ENCODE measurements at regions not wholly inside any gene's neighbourhood (a gene's known extent, or its start where the extent isn't known, plus 50 kb on each side); places are given as distances from the start of the nearest gene placed in this dataset.

DNA sequence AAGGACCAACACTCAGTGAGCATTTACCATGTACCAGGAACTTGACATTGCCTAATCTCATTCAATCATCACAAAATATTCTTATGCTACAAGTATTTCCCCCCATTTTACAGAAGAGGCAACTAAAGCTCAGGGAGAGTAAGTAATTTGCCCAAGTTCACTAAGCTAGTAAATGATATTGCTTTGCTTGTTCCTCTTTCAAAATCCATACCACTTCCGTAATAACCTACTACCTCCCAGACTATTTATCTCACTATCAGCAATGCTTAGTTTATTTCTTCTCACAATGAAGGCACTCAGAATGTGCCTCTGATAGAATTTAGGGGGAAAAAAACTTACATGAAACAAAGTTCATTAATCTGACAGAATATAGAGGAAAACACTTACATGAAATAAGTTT is 1070.9 kb upstream of the FANCL start (continued):
- TF ChIP-seq, protein P1, sequence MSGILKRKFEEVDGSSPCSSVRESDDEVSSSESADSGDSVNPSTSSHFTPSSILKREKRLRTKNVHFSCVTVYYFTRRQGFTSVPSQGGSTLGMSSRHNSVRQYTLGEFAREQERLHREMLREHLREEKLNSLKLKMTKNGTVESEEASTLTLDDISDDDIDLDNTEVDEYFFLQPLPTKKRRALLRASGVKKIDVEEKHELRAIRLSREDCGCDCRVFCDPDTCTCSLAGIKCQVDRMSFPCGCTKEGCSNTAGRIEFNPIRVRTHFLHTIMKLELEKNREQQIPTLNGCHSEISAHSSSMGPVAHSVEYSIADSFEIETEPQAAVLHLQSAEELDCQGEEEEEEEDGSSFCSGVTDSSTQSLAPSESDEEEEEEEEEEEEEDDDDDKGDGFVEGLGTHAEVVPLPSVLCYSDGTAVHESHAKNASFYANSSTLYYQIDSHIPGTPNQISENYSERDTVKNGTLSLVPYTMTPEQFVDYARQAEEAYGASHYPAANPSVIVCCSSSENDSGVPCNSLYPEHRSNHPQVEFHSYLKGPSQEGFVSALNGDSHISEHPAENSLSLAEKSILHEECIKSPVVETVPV (CRISPR knock-in tag; IDR thresholded peaks at IDR 0.05), result no peak
- no peak for TF ChIP-seq CSDC2 (CRISPR knock-in tag; IDR thresholded peaks at IDR 0.05)

DNA sequence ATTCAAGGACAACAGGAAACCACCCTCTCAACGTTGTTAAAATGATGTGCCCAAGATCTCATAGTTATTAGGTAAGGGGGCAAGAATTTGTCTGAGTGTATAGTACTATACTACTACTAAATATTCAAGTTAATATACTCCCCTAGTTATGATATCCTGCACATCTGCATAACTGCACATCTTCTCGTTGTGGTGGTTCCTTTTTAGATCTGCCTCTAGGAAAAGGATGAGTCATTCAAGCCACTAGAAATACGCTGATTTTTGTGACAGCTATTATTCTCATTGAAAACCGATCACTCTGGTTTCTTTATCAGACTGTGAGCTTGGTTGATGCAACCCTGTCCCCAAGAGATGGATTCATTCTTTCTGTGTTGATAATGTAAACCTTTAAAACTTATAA is 1067.0 kb upstream of the FANCL start:
- TF ChIP-seq SNAI2 (CRISPR knock-in tag; IDR thresholded peaks at IDR 0.05) (no peak), RARB (CRISPR knock-in tag; IDR thresholded peaks at IDR 0.05) (no peak), ZNF565 (CRISPR knock-in tag; conservative IDR thresholded peaks at IDR 0.05; ENCODE audit: low read depth) (no peak), ZC3H10 (CRISPR knock-in tag; IDR thresholded peaks at IDR 0.05) (no peak)
- TF ChIP-seq, protein P1 (CRISPR knock-in tag; IDR thresholded peaks at IDR 0.05), result no peak
- TF ChIP-seq, protein P2, sequence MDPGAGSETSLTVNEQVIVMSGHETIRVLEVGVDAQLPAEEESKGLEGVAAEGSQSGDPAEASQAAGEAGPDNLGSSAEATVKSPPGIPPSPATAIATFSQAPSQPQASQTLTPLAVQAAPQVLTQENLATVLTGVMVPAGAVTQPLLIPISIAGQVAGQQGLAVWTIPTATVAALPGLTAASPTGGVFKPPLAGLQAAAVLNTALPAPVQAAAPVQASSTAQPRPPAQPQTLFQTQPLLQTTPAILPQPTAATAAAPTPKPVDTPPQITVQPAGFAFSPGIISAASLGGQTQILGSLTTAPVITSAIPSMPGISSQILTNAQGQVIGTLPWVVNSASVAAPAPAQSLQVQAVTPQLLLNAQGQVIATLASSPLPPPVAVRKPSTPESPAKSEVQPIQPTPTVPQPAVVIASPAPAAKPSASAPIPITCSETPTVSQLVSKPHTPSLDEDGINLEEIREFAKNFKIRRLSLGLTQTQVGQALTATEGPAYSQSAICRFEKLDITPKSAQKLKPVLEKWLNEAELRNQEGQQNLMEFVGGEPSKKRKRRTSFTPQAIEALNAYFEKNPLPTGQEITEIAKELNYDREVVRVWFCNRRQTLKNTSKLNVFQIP (CRISPR knock-in tag; IDR thresholded peaks at IDR 0.05; ENCODE audit: borderline replicate concordance, low read depth), result no peak
- no peak for ATAC-seq

DNA sequence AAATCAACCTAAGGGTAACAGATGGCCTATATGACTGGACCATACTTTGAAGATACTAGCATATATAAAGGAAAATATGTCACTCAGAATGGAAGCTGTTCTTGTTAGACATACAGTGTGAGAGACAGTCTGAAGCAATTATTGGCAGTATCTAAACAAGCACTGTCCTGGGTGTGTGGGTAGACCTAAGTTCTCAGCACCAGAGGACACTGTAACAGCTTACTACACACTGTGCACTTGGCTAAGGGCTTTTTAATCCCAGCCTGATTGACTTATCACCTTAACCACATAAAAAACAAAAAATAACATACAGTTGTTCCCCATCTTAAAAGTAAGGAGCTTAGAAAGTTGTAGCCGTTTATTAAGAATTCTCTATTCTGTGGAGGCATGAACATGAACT is 1066.1 kb upstream of the FANCL start:
- ATAC-seq, result no peak
- TF ChIP-seq ZNF565 (CRISPR knock-in tag; conservative IDR thresholded peaks at IDR 0.05; ENCODE audit: low read depth), result no peak
- no peak for TF ChIP-seq PPARA (CRISPR knock-in tag; IDR thresholded peaks at IDR 0.05; ENCODE audit: borderline replicate concordance)
- TF ChIP-seq ZFP30 (CRISPR knock-in tag; IDR thresholded peaks at IDR 0.05), result no peak
- TF ChIP-seq OSR1 (CRISPR knock-in tag; IDR thresholded peaks at IDR 0.05), result no peak
- no peak for TF ChIP-seq ZNF70 (CRISPR knock-in tag; IDR thresholded peaks at IDR 0.05)
- no peak for TF ChIP-seq BACH2 (CRISPR knock-in tag; IDR thresholded peaks at IDR 0.05; ENCODE audit: borderline replicate concordance)
- TF ChIP-seq, protein P1 (CRISPR knock-in tag; IDR thresholded peaks at IDR 0.05), result no peak
- TF ChIP-seq RARB (CRISPR knock-in tag; IDR thresholded peaks at IDR 0.05), result no peak
- no peak for TF ChIP-seq ESRRG (CRISPR knock-in tag; IDR thresholded peaks at IDR 0.05)
- TF ChIP-seq CSDC2 (CRISPR knock-in tag; IDR thresholded peaks at IDR 0.05), result no peak
- TF ChIP-seq ZNF8 (CRISPR knock-in tag; IDR thresholded peaks at IDR 0.05), result no peak
- no peak for TF ChIP-seq ISL1 (CRISPR knock-in tag; IDR thresholded peaks at IDR 0.05)
- TF ChIP-seq, protein P3, sequence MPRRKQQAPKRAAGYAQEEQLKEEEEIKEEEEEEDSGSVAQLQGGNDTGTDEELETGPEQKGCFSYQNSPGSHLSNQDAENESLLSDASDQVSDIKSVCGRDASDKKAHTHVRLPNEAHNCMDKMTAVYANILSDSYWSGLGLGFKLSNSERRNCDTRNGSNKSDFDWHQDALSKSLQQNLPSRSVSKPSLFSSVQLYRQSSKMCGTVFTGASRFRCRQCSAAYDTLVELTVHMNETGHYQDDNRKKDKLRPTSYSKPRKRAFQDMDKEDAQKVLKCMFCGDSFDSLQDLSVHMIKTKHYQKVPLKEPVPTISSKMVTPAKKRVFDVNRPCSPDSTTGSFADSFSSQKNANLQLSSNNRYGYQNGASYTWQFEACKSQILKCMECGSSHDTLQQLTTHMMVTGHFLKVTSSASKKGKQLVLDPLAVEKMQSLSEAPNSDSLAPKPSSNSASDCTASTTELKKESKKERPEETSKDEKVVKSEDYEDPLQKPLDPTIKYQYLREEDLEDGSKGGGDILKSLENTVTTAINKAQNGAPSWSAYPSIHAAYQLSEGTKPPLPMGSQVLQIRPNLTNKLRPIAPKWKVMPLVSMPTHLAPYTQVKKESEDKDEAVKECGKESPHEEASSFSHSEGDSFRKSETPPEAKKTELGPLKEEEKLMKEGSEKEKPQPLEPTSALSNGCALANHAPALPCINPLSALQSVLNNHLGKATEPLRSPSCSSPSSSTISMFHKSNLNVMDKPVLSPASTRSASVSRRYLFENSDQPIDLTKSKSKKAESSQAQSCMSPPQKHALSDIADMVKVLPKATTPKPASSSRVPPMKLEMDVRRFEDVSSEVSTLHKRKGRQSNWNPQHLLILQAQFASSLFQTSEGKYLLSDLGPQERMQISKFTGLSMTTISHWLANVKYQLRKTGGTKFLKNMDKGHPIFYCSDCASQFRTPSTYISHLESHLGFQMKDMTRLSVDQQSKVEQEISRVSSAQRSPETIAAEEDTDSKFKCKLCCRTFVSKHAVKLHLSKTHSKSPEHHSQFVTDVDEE (CRISPR knock-in tag; IDR thresholded peaks at IDR 0.05), result no peak
- TF ChIP-seq, protein P2 (CRISPR knock-in tag; IDR thresholded peaks at IDR 0.05; ENCODE audit: borderline replicate concordance, low read depth), result no peak
- TF ChIP-seq ZC3H10 (CRISPR knock-in tag; IDR thresholded peaks at IDR 0.05), result no peak
- TF ChIP-seq TCF4 (CRISPR knock-in tag; IDR thresholded peaks at IDR 0.05; ENCODE audit: borderline replicate concordance), result no peak
- TF ChIP-seq SNAI2 (CRISPR knock-in tag; IDR thresholded peaks at IDR 0.05), result no peak
- TF ChIP-seq, protein P4, sequence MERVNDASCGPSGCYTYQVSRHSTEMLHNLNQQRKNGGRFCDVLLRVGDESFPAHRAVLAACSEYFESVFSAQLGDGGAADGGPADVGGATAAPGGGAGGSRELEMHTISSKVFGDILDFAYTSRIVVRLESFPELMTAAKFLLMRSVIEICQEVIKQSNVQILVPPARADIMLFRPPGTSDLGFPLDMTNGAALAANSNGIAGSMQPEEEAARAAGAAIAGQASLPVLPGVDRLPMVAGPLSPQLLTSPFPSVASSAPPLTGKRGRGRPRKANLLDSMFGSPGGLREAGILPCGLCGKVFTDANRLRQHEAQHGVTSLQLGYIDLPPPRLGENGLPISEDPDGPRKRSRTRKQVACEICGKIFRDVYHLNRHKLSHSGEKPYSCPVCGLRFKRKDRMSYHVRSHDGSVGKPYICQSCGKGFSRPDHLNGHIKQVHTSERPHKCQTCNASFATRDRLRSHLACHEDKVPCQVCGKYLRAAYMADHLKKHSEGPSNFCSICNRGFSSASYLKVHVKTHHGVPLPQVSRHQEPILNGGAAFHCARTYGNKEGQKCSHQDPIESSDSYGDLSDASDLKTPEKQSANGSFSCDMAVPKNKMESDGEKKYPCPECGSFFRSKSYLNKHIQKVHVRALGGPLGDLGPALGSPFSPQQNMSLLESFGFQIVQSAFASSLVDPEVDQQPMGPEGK (CRISPR knock-in tag; IDR thresholded peaks at IDR 0.05; ENCODE audit: borderline replicate concordance), result no peak
